ENCODE measurements at regions not wholly inside any gene's neighbourhood (a gene's known extent, or its start where the extent isn't known, plus 50 kb on each side); places are given as distances from the start of the nearest gene placed in this dataset.

DNA sequence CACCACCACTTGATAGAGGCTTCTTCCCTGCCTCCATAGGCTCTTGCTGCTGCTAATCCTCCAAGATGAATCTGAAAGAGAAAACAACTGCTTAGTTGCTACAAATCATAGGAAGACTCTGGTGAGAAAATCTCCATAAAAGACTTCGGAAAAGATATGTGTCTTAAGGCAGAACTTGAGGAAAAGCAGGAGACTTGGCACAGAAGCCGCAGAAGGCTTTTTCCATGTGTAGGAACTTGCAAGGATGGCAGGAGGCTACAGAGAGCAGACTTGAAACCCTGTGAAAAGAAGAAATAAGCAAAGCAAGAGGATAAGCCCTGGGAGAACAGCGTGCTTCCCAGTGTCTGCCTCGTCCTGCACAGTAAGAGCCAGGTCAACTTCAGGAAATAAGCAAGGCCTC is 128.2 kb upstream of the NDUFV2 start:
- no peaks in the 10 kb centered on the region for H3K36me3 ChIP-seq
- DNase-seq (ENCODE audit: low spot score in 2 of 2), result no peak
- TF ChIP-seq, protein P1, sequence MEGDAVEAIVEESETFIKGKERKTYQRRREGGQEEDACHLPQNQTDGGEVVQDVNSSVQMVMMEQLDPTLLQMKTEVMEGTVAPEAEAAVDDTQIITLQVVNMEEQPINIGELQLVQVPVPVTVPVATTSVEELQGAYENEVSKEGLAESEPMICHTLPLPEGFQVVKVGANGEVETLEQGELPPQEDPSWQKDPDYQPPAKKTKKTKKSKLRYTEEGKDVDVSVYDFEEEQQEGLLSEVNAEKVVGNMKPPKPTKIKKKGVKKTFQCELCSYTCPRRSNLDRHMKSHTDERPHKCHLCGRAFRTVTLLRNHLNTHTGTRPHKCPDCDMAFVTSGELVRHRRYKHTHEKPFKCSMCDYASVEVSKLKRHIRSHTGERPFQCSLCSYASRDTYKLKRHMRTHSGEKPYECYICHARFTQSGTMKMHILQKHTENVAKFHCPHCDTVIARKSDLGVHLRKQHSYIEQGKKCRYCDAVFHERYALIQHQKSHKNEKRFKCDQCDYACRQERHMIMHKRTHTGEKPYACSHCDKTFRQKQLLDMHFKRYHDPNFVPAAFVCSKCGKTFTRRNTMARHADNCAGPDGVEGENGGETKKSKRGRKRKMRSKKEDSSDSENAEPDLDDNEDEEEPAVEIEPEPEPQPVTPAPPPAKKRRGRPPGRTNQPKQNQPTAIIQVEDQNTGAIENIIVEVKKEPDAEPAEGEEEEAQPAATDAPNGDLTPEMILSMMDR (IDR thresholded peaks at IDR 0.05), result no peak

DNA sequence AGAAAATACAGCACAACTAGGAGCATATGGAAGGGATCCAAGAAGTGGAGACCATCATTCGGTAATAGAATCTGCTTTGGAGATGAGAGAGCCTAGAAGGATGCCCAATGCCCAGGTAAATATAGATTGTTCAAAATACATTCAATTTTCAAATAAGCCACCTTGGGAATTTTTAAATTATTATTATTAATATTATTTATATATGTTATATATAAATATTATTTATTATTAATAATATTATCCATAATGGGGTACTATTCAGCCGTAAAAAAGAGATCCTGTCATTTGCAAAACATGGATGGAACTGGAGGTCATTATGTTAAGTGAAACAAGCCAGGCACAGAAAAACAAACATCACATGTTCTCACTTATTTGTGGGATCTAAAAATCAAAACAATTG is 127.8 kb upstream of the NDUFV2 start:
- DNase-seq (ENCODE audit: low spot score in 2 of 2), result no peak
- peaks cover 0 to 13% of the 10 kb centered on the region in 2 donors for H3K9me3 ChIP-seq
- no peak overlapping the region for H3K27ac ChIP-seq
- H3K27me3 ChIP-seq, result no peaks in the 10 kb centered on the region
- intact Hi-C loops (cut with DNase I), result no loop called here
- H3K4me3 ChIP-seq, result no peak overlapping the region
- no peaks in the 10 kb centered on the region for H3K4me1 ChIP-seq
- TF ChIP-seq, protein P1 (IDR thresholded peaks at IDR 0.05), result no peak
- H3K36me3 ChIP-seq, result no peaks in the 10 kb centered on the region

More for the DNA sequence above, 128.2 kb upstream of the NDUFV2 start:
- Histone ChIP-seq H3K9me3 (peaks cover 0 to 13% of the 10 kb centered on the region in 2 donors), H3K4me3 (no peak overlapping the region), H3K4me1 (no peaks in the 10 kb centered on the region), H3K27ac (no peak overlapping the region), H3K27me3 (no peaks in the 10 kb centered on the region)
- intact Hi-C loops (cut with DNase I), result no loop called here

DNA sequence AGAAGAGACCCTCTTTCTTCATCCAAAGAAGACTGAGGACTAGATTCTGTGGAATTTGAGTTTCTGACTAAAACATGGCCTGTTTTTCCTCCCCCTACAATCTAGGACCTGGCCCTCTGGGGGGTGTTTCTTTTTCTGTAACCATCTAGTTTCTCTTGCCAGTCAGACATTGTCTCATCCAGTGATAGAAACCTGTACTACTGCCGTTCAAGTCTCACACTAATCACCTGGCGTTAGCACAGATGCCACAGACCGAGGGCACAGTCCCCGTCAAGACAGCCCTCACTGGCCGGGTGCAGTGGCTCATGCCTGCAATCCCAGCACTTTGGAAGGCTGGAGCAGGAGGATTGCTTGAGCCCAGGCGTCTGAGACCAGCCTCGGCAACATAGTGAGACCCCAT is 126.9 kb upstream of the NDUFV2 start:
- Histone ChIP-seq H3K36me3 (no peaks in the 10 kb centered on the region), H3K4me1 (no peaks in the 10 kb centered on the region), H3K27me3 (no peaks in the 10 kb centered on the region), H3K4me3 (no peak overlapping the region), H3K9me3 (peaks cover 0 to 13% of the 10 kb centered on the region in 2 donors), H3K27ac (no peak overlapping the region)
- no peak for DNase-seq (ENCODE audit: low spot score in 2 of 2)
- TF ChIP-seq, protein P1 (IDR thresholded peaks at IDR 0.05), result no peak
- intact Hi-C loops (cut with DNase I), result no loop called here

DNA sequence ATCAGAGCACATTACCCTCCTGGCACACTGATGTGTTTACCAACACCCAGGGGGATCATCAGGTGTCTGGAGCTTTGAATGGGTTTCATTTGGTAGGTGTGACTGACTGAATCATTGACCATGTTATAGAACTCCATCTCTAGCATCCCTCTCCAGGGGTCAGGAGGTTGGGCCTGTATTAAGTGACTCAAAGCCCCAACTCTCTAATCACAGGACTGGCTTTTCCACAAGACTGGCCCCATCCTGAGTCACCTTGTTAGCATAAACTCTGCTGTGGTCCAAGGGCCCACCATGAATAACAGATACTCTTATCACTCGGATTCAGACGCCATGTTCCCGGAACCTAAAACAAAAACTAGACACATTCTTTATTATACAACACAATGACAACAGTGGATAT is 125.9 kb upstream of the NDUFV2 start:
- H3K36me3 ChIP-seq, result no peaks in the 10 kb centered on the region
- TF ChIP-seq, protein P1 (IDR thresholded peaks at IDR 0.05), result no peak
- H3K9me3 ChIP-seq, result peaks cover 0 to 13% of the 10 kb centered on the region in 2 donors
- DNase-seq (ENCODE audit: low spot score in 2 of 2), result no peak
- H3K27ac ChIP-seq, result no peak overlapping the region
- no peak overlapping the region for H3K4me3 ChIP-seq
- H3K27me3 ChIP-seq, result no peaks in the 10 kb centered on the region
- H3K4me1 ChIP-seq, result no peaks in the 10 kb centered on the region
- intact Hi-C loops (cut with DNase I), result no loop called here

DNA sequence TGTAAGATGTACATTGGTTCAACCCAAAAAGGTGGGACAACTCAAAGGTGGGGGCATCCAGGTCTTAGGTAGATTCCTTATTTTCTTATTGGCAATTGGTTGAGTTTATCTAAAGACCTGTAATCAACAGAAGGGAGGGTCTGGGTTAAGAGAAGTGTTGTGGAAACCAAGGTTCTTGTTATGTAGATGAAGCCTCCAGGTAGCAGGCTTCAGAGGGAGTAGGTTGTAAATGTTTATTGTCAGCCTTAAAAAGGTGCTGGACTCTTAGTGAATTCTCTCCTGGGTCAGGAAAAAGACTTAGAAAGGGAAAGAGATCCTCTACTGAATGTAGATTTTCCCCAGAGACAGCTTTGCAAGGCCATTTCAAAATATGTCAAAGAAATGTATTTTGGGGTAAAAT is 125.3 kb upstream of the NDUFV2 start:
- Histone ChIP-seq H3K9me3 (peaks cover 0 to 13% of the 10 kb centered on the region in 2 donors), H3K36me3 (no peaks in the 10 kb centered on the region), H3K27me3 (no peaks in the 10 kb centered on the region), H3K4me3 (no peak overlapping the region), H3K27ac (no peak overlapping the region), H3K4me1 (no peaks in the 10 kb centered on the region)
- DNase-seq (ENCODE audit: low spot score in 2 of 2), result no peak
- TF ChIP-seq, protein P1 (IDR thresholded peaks at IDR 0.05), result no peak
- intact Hi-C loops (cut with DNase I), result no loop called here

DNA sequence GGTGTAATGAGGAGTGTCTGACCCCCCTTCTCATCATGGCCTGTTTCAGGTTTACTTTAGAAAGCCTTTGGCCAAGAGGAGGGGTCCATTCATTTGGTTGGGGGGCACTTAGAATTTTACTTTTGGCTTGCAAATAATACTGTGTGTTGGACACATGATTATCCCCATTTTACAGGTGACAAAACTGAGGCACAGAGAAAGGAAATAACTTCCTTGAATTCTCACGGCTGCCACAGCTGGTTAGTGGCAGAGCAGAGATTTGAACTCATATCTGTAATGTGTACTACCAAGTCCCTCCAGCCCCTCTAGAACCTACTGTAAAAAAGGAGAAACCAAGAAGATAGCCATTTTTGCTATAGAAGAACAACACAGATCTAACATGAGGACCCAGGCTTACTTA is 124.8 kb upstream of the NDUFV2 start:
- Histone ChIP-seq H3K27ac (no peak overlapping the region), H3K27me3 (no peaks in the 10 kb centered on the region), H3K4me1 (no peaks in the 10 kb centered on the region), H3K9me3 (peaks cover 0 to 13% of the 10 kb centered on the region in 2 donors), H3K36me3 (no peaks in the 10 kb centered on the region), H3K4me3 (no peak overlapping the region)
- no peak for DNase-seq (ENCODE audit: low spot score in 2 of 2)
- TF ChIP-seq, protein P1 (IDR thresholded peaks at IDR 0.05), result no peak
- intact Hi-C loops (cut with DNase I), result no loop called here

All from ascending aorta (tissue), 2 donors.